H1 (cell line): ENCODE measurements at regions not wholly inside any gene's neighbourhood (a gene's known extent, or its start where the extent isn't known, plus 50 kb on each side); places are given as distances from the start of the nearest gene placed in this dataset.
A peak's percentile ranks its signal among the peaks of the same experiment; 100 is the strongest.

Experiments used
- CTCF ChIA-PET: fragments of 300-600 bp; sonication (Branson Sonifier 250); formaldehyde crosslinking; loops from one replicate; lab custom pipeline; 2021; ENCODE audit not compliant: partially characterized antibody; lab: Charles Lee
- POLR2A ChIA-PET: fragments of 300-600 bp; sonication (Branson Sonifier 250); formaldehyde crosslinking; loops from one replicate; lab custom pipeline; 2021; ENCODE audit warnings: inconsistent platforms; ENCODE audit not compliant: partially characterized antibody; lab: Charles Lee
- DNase-seq, 2 experiments: peaks; one replicate each; pipeline versions ENCODE4 v3.0.0 to v3.0.0-alpha.2; 2010 to 2022; ENCODE audit warnings: low spot score in 2 of 2, low read depth in 1 of 2, mixed read lengths in 1 of 2
- FAIRE-seq: peaks from 2 replicates; lab custom pipeline; 2011; peaks lifted over from hg19 to GRCh38; lab: Jason Lieb, UNC
- H2AFZ ChIP-seq: 2 replicates; pipeline ENCODE4 v1.8.1; 2012; ENCODE audit warnings: low read length, inconsistent platforms
- H2AK5ac ChIP-seq: 2 replicates; pipeline ENCODE4 v1.6.1; 2013; ENCODE audit warnings: low read depth, low read length
- H2BK120ac ChIP-seq: replicated peaks from 2 replicates; pipeline ENCODE3; 2013; ENCODE audit warnings: low read depth, low read length, inconsistent platforms
- H2BK12ac ChIP-seq: 2 replicates; pipeline ENCODE4 v1.6.1; 2013; ENCODE audit warnings: low read depth, low read length
- H2BK15ac ChIP-seq: 2 replicates; pipeline ENCODE4 v1.6.1; 2013; ENCODE audit warnings: low read length
- H2BK20ac ChIP-seq: 2 replicates; pipeline ENCODE4 v1.6.1; 2013; ENCODE audit warnings: low read length
- H2BK5ac ChIP-seq: 2 replicates; pipeline ENCODE4 v1.6.1; 2013; ENCODE audit warnings: low read depth, low read length
- H3K14ac ChIP-seq: 2 replicates; pipeline ENCODE4 v1.6.1; 2013; ENCODE audit warnings: inconsistent platforms; ENCODE audit not compliant: insufficient read length
- H3K18ac ChIP-seq: 2 replicates; pipeline ENCODE4 v1.6.1; 2013; ENCODE audit warnings: low read length; ENCODE audit errors: extremely low read depth
- H3K23ac ChIP-seq: 2 replicates; pipeline ENCODE4 v1.6.1; 2013; ENCODE audit warnings: inconsistent platforms; ENCODE audit not compliant: insufficient read length
- H3K23me2 ChIP-seq: 2 replicates; pipeline ENCODE4 v1.6.1; 2013; ENCODE audit warnings: low read depth, low read length
- H3K27ac ChIP-seq: 2 replicates; pipeline ENCODE4 v1.6.1; 2011; ENCODE audit warnings: low read depth, low read length, inconsistent platforms
- H3K27me3 ChIP-seq, 4 experiments: replicated peaks in 1 of 4; 1 replicate in 1 of 4; 2 replicates in 3 of 4; pipeline versions ENCODE4 v1.6.1 to v1.8.1; 2011 to 2013; ENCODE audit warnings: low read length in 3 of 4, mild to moderate bottlenecking in 3 of 4, inconsistent platforms in 2 of 4, mixed read lengths in 2 of 4, moderate library complexity in 1 of 4; ENCODE audit not compliant: control insufficient read depth in 3 of 4, insufficient read depth in 3 of 4; ENCODE audit errors: extremely low read depth in 1 of 4
- H3K36me3 ChIP-seq, 4 experiments: 2 replicates each; pipeline versions ENCODE4 v1.6.1 to v1.8.1; 2011 to 2013; ENCODE audit warnings: mild to moderate bottlenecking in 4 of 4, low read length in 3 of 4, moderate library complexity in 2 of 4, control low read depth in 1 of 4, inconsistent platforms in 1 of 4; ENCODE audit not compliant: insufficient read depth in 4 of 4, control insufficient read depth in 2 of 4
- H3K4ac ChIP-seq: replicated peaks from 2 replicates; pipeline ENCODE3; 2013; ENCODE audit warnings: low read length, low read depth, mixed read lengths, inconsistent platforms; ENCODE audit not compliant: insufficient read length
- H3K4me1 ChIP-seq, 4 experiments: replicated peaks in 1 of 4; 1 replicate in 1 of 4; 2 replicates in 3 of 4; pipeline versions ENCODE4 v1.6.1 to v1.8.1; 2011 to 2013; ENCODE audit warnings: low read length in 3 of 4, inconsistent platforms in 2 of 4, mixed read lengths in 1 of 4; ENCODE audit not compliant: insufficient read depth in 4 of 4, control insufficient read depth in 3 of 4
- H3K4me2 ChIP-seq, 2 experiments: 2 replicates each; pipeline versions ENCODE4 v1.6.1 to v1.8.1; 2011 to 2013; ENCODE audit warnings: low read depth in 2 of 2, low read length in 2 of 2, control low read depth in 1 of 2, inconsistent platforms in 1 of 2, mild to moderate bottlenecking in 1 of 2; ENCODE audit not compliant: insufficient read depth in 1 of 2
- H3K4me3 ChIP-seq, 4 experiments: fragments of 200-600, 300-600 bp in 1 of 4; sonication (generic), shearing (Covaris generic), sonication (Bioruptor Twin) in 1 of 4; 2 replicates each; pipeline versions ENCODE4 v1.5.1 to v1.8.1; 2011 to 2016; ENCODE audit warnings: low read length in 4 of 4, low read depth in 3 of 4, control low read depth in 2 of 4, inconsistent platforms in 2 of 4, mild to moderate bottlenecking in 2 of 4, mixed read lengths in 1 of 4, moderate library complexity in 1 of 4; ENCODE audit not compliant: insufficient read depth in 2 of 4; ENCODE audit errors: extremely low read depth in 1 of 4
- H3K56ac ChIP-seq: replicated peaks from 2 replicates; pipeline ENCODE3; 2013; ENCODE audit warnings: low read depth, mild to moderate bottlenecking, mixed read lengths, low read length, inconsistent platforms; ENCODE audit not compliant: insufficient read length
- H3K79me1 ChIP-seq: 2 replicates; pipeline ENCODE4 v1.6.1; 2013; ENCODE audit warnings: low read depth, low read length, control low read depth
- H3K79me2 ChIP-seq, 2 experiments: 2 replicates each; pipeline versions ENCODE4 v1.6.1 to v1.8.1; 2012 to 2013; ENCODE audit warnings: low read length in 2 of 2, mild to moderate bottlenecking in 2 of 2, inconsistent platforms in 1 of 2; ENCODE audit not compliant: insufficient read depth in 2 of 2, control insufficient read depth in 1 of 2
- H3K9ac ChIP-seq, 4 experiments: replicated peaks in 1 of 4; 1 replicate in 1 of 4; 2 replicates in 3 of 4; pipeline versions ENCODE4 v1.6.1 to v1.8.1; 2011 to 2013; ENCODE audit warnings: low read depth in 3 of 4, low read length in 3 of 4, control low read depth in 2 of 4, mild to moderate bottlenecking in 2 of 4, moderate library complexity in 2 of 4, inconsistent platforms in 1 of 4; ENCODE audit errors: extremely low read depth in 1 of 4
- H3K9me3 ChIP-seq, 2 experiments: 2 replicates each; pipeline versions ENCODE4 v1.6.1 to v1.8.1; 2012 to 2013; ENCODE audit warnings: mild to moderate bottlenecking in 2 of 2, moderate library complexity in 2 of 2, control low read depth in 1 of 2, inconsistent platforms in 1 of 2, low read depth in 1 of 2, low read length in 1 of 2, mixed read lengths in 1 of 2; ENCODE audit not compliant: insufficient read depth in 2 of 2
- H4K20me1 ChIP-seq, 2 experiments: replicated peaks in 1 of 2; 2 replicates each; pipeline versions ENCODE3 to v1.8.1; 2011 to 2013; ENCODE audit warnings: inconsistent platforms in 2 of 2, low read length in 2 of 2, mild to moderate bottlenecking in 1 of 2; ENCODE audit not compliant: insufficient read depth in 2 of 2, control insufficient read depth in 1 of 2
- H4K5ac ChIP-seq: 2 replicates; pipeline ENCODE4 v1.6.1; 2013; ENCODE audit warnings: low read length, low read depth, mixed read lengths, inconsistent platforms; ENCODE audit not compliant: insufficient read length
- H4K8ac ChIP-seq: 2 replicates; pipeline ENCODE4 v1.8.0; 2013; ENCODE audit warnings: mild to moderate bottlenecking, moderate library complexity, low read length, inconsistent platforms; ENCODE audit not compliant: insufficient read depth; ENCODE audit errors: extremely low read depth
- H4K91ac ChIP-seq: replicated peaks from 2 replicates; pipeline ENCODE3; 2013; ENCODE audit warnings: low read length, mixed read lengths, inconsistent platforms; ENCODE audit not compliant: insufficient read length
- ASH2L ChIP-seq: fragments of 200-600, 300-600 bp; sonication (generic); IDR thresholded peaks from one replicate; pipeline ENCODE4 v1.7.1; 2017; ENCODE audit warnings: low read length
- ATF3 ChIP-seq: IDR thresholded peaks from 2 replicates; pipeline ENCODE4 v1.6.1; 2011; ENCODE audit warnings: low read depth, mild to moderate bottlenecking, low read length; ENCODE audit not compliant: insufficient read depth
- BACH1 ChIP-seq: IDR thresholded peaks from 2 replicates; pipeline ENCODE4 v1.6.1; 2012; ENCODE audit warnings: low read length, improper control_type of control experiment
- BRCA1 ChIP-seq: IDR thresholded peaks from 2 replicates; pipeline ENCODE4 v1.6.1; 2012; ENCODE audit warnings: low read depth, low read length, improper control_type of control experiment
- CTCF ChIP-seq, 3 experiments: IDR thresholded peaks; 1 replicate in 2 of 3; 2 replicates in 1 of 3; pipeline versions ENCODE4 v1.5.1 to v1.6.1; 2011; ENCODE audit warnings: low read length in 3 of 3, mild to moderate bottlenecking in 3 of 3, inconsistent platforms in 2 of 3, low read depth in 1 of 3, moderate library complexity in 1 of 3; ENCODE audit not compliant: insufficient read depth in 1 of 3; ENCODE audit errors: control extremely low read depth in 1 of 3
- EP300 ChIP-seq, 2 experiments: IDR thresholded peaks; 1 replicate in 1 of 2; 2 replicates in 1 of 2; pipeline ENCODE4 v1.6.1; 2011 to 2012; ENCODE audit warnings: low read depth in 2 of 2, low read length in 2 of 2, mild to moderate bottlenecking in 2 of 2, borderline replicate concordance in 1 of 2, inconsistent platforms in 1 of 2, moderate library complexity in 1 of 2
- GTF2F1 ChIP-seq: IDR thresholded peaks from 2 replicates; pipeline ENCODE4 v1.6.1; 2012; ENCODE audit warnings: low read depth, low read length, improper control_type of control experiment, borderline replicate concordance
- KDM5A ChIP-seq: fragments of 200-600 bp; IDR thresholded peaks from 2 replicates; pipeline ENCODE4 v1.7.1; 2012; ENCODE audit warnings: mild to moderate bottlenecking, low read length, inconsistent platforms, mixed read lengths
- PHF8 ChIP-seq: fragments of 200-600 bp; sonication (generic); conservative IDR thresholded peaks from 2 replicates; pipeline ENCODE4 v1.7.1; 2012; ENCODE audit warnings: low read depth, mild to moderate bottlenecking, inconsistent platforms, low read length, moderate library complexity
- POLR2A ChIP-seq, 2 experiments: IDR thresholded peaks; 1 replicate in 1 of 2; 2 replicates in 1 of 2; pipeline ENCODE4 v1.6.1; 2011; ENCODE audit warnings: low read depth in 2 of 2, low read length in 2 of 2, mild to moderate bottlenecking in 2 of 2; ENCODE audit errors: control extremely low read depth in 1 of 2
- SIN3A ChIP-seq, 2 experiments: IDR thresholded peaks in 1 of 2; conservative IDR thresholded peaks in 1 of 2; 2 replicates each; pipeline ENCODE4 v1.6.1; 2011 to 2012; ENCODE audit warnings: low read length in 2 of 2, improper control_type of control experiment in 1 of 2, low read depth in 1 of 2, mild to moderate bottlenecking in 1 of 2
- WGBS, 2 experiments: shearing (Covaris generic) in 1 of 2; methylation state at CpG; one replicate each; pipeline versions ENCODE4 v1.1.6 to v1.1.7; 2013 to 2015; ENCODE audit warnings: low lambda C conversion rate in 2 of 2, mixed read lengths in 2 of 2, inconsistent platforms in 1 of 2, low coverage in 1 of 2, missing lambda C conversion rate in 1 of 2; ENCODE audit not compliant: insufficient replicate concordance in 2 of 2, insufficient coverage in 1 of 2, insufficient read length in 1 of 2; ENCODE audit errors: extremely low coverage in 1 of 2, missing lambda C conversion rate in 1 of 2; 5-methylcytosine and 5-hydroxymethylcytosine counted together

- H3K36me3 ChIP-seq: no peaks in the 10 kb centered on the region
- TF ChIP-seq SIN3A (conservative IDR thresholded peaks at IDR 0.05 in 1 of 2, IDR thresholded peaks at IDR 0.05 in 1 of 2; ENCODE audit: low read depth in 1 of 2, low read length in 2 of 2) (no peak), GTF2F1 (no peak), ASH2L (no peak), CTCF (IDR thresholded peaks at IDR 0.05; ENCODE audit: control extremely low read depth in 1 of 3, insufficient read depth in 1 of 3, low read depth in 1 of 3, low read length in 3 of 3) (no peak), KDM5A (no peak), BRCA1 (no peak), EP300 (IDR thresholded peaks at IDR 0.05; ENCODE audit: borderline replicate concordance in 1 of 2, low read depth in 2 of 2, low read length in 2 of 2) (no peak), BACH1 (no peak), PHF8 (no peak), ATF3 (no peak), POLR2A (IDR thresholded peaks at IDR 0.05; ENCODE audit: control extremely low read depth in 1 of 2, low read depth in 2 of 2, low read length in 2 of 2) (no peak)
Measured at GRCh38 chr5:142388696-142389095, 63.9 kb upstream of the SPRY4 start.

More at GRCh38 chr5:142388696-142389095, 63.9 kb upstream of the SPRY4 start:
- FAIRE-seq: no peak
- H4K20me1 ChIP-seq: no peaks in the 10 kb centered on the region
- H3K14ac ChIP-seq: no peak overlapping the region
- no peak overlapping the region for H2AK5ac ChIP-seq
- no peaks in the 10 kb centered on the region for H3K9me3 ChIP-seq
- H2BK12ac ChIP-seq: no peak overlapping the region
- H2BK5ac ChIP-seq: peak overlapping the region; percentile 0; the same call in 1 of the 2 replicates
- no peaks in the 10 kb centered on the region for H3K79me1 ChIP-seq
- no peak overlapping the region for H2BK15ac ChIP-seq
- H4K5ac ChIP-seq: no peak overlapping the region
- H3K23ac ChIP-seq: no peak overlapping the region
- no peak overlapping the region for H3K4me2 ChIP-seq
- no peak for DNase-seq
- no peak overlapping the region for H3K4ac ChIP-seq
- H3K23me2 ChIP-seq: no peaks in the 10 kb centered on the region; the same call in 1 of the 2 replicates
- peak overlapping the region; percentile 60 for H4K91ac ChIP-seq
- H2BK20ac ChIP-seq: 0 out of 2 replicates have a peak overlapping the region, but pooled peaks have one; percentile 21
- WGBS, 2 experiments: 94% methylated on average over 1 of the region's 1 CpG; no CpG with 5 or more reads in 1 of the 2 experiments
- no peak overlapping the region for H3K4me3 ChIP-seq
- H2BK120ac ChIP-seq: peak overlapping the region; percentile 45
- H3K4me1 ChIP-seq: peaks cover 13 to 20% (median 15%) of the 10 kb centered on the region in 4 experiments; a peak in 6 of 7 replicates
- CTCF ChIA-PET: interaction anchor here (1.9 kb wide), 1 partner anchor 65 kb away, joined by 5 read pairs; no protein-coding TSS in a partner anchor
- H3K9ac ChIP-seq: no peak overlapping the region
- POLR2A ChIA-PET: no interaction called here
- no peak overlapping the region for H2AFZ ChIP-seq
- H3K56ac ChIP-seq: no peak overlapping the region
- no peak overlapping the region; the same call in 1 of the 2 replicates for H3K18ac ChIP-seq
- H3K27ac ChIP-seq: no peak overlapping the region
- H3K27me3 ChIP-seq: no peaks in the 10 kb centered on the region
- no peak overlapping the region for H4K8ac ChIP-seq
- H3K79me2 ChIP-seq: no peaks in the 10 kb centered on the region
